Natural killer cell (primary cell): ENCODE measurements at regions not wholly inside any gene's neighbourhood (a gene's known extent, or its start where the extent isn't known, plus 50 kb on each side); places are given as distances from the start of the nearest gene placed in this dataset.
A peak's percentile ranks its signal among the peaks of the same experiment; 100 is the strongest.

Source experiments
- ATAC-seq, 3 donors: fragments of 150-1000 bp in 2 of 3; fragments of 200-7000 bp in 1 of 3; cut with Tn5 transposase; 1 replicate in 1 of 3; 2 replicates in 2 of 3; pipeline ENCODE4 v1.10.0; 2021; ENCODE audit warnings: mild to moderate bottlenecking in 2 of 3, moderate library complexity in 2 of 3
- DNase-seq, 2 donors: peaks; one replicate each; pipeline versions ENCODE4 v3.0.0 to v3.0.0-alpha.2; 2013 to 2021; ENCODE audit warnings: mixed read lengths in 1 of 2
- H3K27ac ChIP-seq: one replicate; pipeline ENCODE4 v1.5.1; 2013; ENCODE audit warnings: mild to moderate bottlenecking, low read length
- H3K27me3 ChIP-seq: one replicate; pipeline ENCODE4 v1.6.1; 2013; ENCODE audit warnings: low read length; ENCODE audit not compliant: control insufficient read depth, insufficient read depth
- H3K36me3 ChIP-seq: one replicate; pipeline ENCODE4 v1.6.1; 2013; ENCODE audit warnings: low read length; ENCODE audit not compliant: control insufficient read depth, insufficient read depth
- H3K4me1 ChIP-seq: one replicate; pipeline ENCODE4 v1.6.1; 2013; ENCODE audit warnings: low read length; ENCODE audit not compliant: control insufficient read depth, insufficient read depth
- H3K4me3 ChIP-seq: one replicate; pipeline ENCODE4 v1.5.1; 2013; ENCODE audit warnings: low read length
- H3K9me3 ChIP-seq: one replicate; pipeline ENCODE4 v1.6.1; 2013; ENCODE audit warnings: low read length; ENCODE audit not compliant: control insufficient read depth, insufficient read depth
- H3K27ac Mint-ChIP-seq, 2 donors: one replicate each; pipeline ENCODE4 v1.8.0; 2022; ENCODE audit warnings: mild to moderate bottlenecking in 2 of 2, mixed read lengths in 2 of 2, moderate library complexity in 1 of 2
- H3K27me3 Mint-ChIP-seq, 2 donors: one replicate each; pipeline ENCODE4 v1.8.0; 2022; ENCODE audit warnings: low read depth in 2 of 2, mixed read lengths in 2 of 2
- H3K36me3 Mint-ChIP-seq: one replicate; pipeline ENCODE4 v1.8.0; 2022; ENCODE audit warnings: mixed read lengths
- H3K4me1 Mint-ChIP-seq, 2 donors: one replicate each; pipeline ENCODE4 v1.8.0; 2022; ENCODE audit warnings: mixed read lengths in 2 of 2
- H3K4me3 Mint-ChIP-seq: one replicate; pipeline ENCODE4 v1.8.0; 2022; ENCODE audit warnings: mild to moderate bottlenecking, moderate library complexity, mixed read lengths
- H3K9me3 Mint-ChIP-seq, 2 donors: one replicate each; pipeline ENCODE4 v1.8.0; 2022; ENCODE audit warnings: mixed read lengths in 2 of 2
- CTCF ChIP-seq: fragments of 200-600 bp; IDR thresholded peaks from one replicate; pipeline ENCODE4 v1.8.0; 2022; ENCODE audit warnings: antibody characterized with exemption
- WGBS: methylation state at CpG from one replicate; pipeline ENCODE4 v1.1.7; 2013; ENCODE audit warnings: missing lambda C conversion rate; ENCODE audit not compliant: insufficient coverage; 5-methylcytosine and 5-hydroxymethylcytosine counted together
- intact Hi-C: fragments of 100-400 bp; cut with micrococcal nuclease; formaldehyde crosslinking; loops from one replicate; pipeline ENCODE4 v1.14.2; 2022

GRCh38 chr12:91819132-91819447 is 326.6 kb downstream of the BTG1 start:
- Histone ChIP-seq H3K4me1 (no peaks in the 10 kb centered on the region), H3K27ac (no peak overlapping the region), H3K4me3 (no peak overlapping the region), H3K27me3 (no peaks in the 10 kb centered on the region), H3K9me3 (no peaks in the 10 kb centered on the region), H3K36me3 (no peaks in the 10 kb centered on the region)
- TF ChIP-seq CTCF: no peak
- no peak for DNase-seq
- Mint-ChIP-seq H3K4me3 (no peak overlapping the region), H3K9me3 (peaks cover 0 to 3% of the 10 kb centered on the region in 2 donors), H3K4me1 (peaks cover 4 to 6% of the 10 kb centered on the region in 2 donors), H3K27me3 (no peaks in the 10 kb centered on the region), H3K27ac (no peak overlapping the region), H3K36me3 (no peaks in the 10 kb centered on the region)
- no peak for ATAC-seq
- intact Hi-C loops: loop anchor here (10.0 kb wide), 1 partner anchor 586 kb away; no protein-coding TSS in a partner anchor

GRCh38 chr12:91818227-91819131 is 327.2 kb downstream of the BTG1 start:
- Histone ChIP-seq H3K27me3 (no peaks in the 10 kb centered on the region), H3K9me3 (no peaks in the 10 kb centered on the region), H3K4me3 (no peak overlapping the region), H3K4me1 (no peaks in the 10 kb centered on the region), H3K36me3 (no peaks in the 10 kb centered on the region), H3K27ac (no peak overlapping the region)
- intact Hi-C loops: loop anchor here (10.0 kb wide), 1 partner anchor 586 kb away; no protein-coding TSS in a partner anchor
- ATAC-seq (no peak), DNase-seq (no peak)
- Mint-ChIP-seq H3K9me3 (peaks cover 0 to 3% of the 10 kb centered on the region in 2 donors), H3K4me3 (no peak overlapping the region), H3K36me3 (no peaks in the 10 kb centered on the region), H3K27me3 (no peaks in the 10 kb centered on the region), H3K4me1 (peaks cover 4 to 6% of the 10 kb centered on the region in 2 donors), H3K27ac (peak overlapping the region in 1 of 2 donors; percentile 19)
- TF ChIP-seq CTCF: no peak
- 96% methylated on average over 2 of the region's 2 CpGs for WGBS

GRCh38 chr12:91817517-91817916 is 328.1 kb downstream of the BTG1 start:
- no peaks in the 10 kb centered on the region for H3K36me3 Mint-ChIP-seq
- WGBS: 89% methylated on average over 2 of the region's 2 CpGs
- intact Hi-C loops: loop anchor here (10.0 kb wide), 1 partner anchor 587 kb away; no protein-coding TSS in a partner anchor

More at GRCh38 chr12:91817517-91817916, 328.1 kb downstream of the BTG1 start:
- Mint-ChIP-seq H3K27me3 (no peaks in the 10 kb centered on the region), H3K27ac (no peak overlapping the region), H3K4me1 (peaks cover 4 to 8% of the 10 kb centered on the region in 2 donors), H3K9me3 (peaks cover 0 to 3% of the 10 kb centered on the region in 2 donors), H3K4me3 (no peak overlapping the region)
- TF ChIP-seq CTCF: no peak
- H3K9me3 ChIP-seq: no peaks in the 10 kb centered on the region
- H3K27ac ChIP-seq: no peak overlapping the region
- ATAC-seq: no peak
- no peaks in the 10 kb centered on the region for H3K27me3 ChIP-seq
- no peak for DNase-seq
- no peaks in the 10 kb centered on the region for H3K36me3 ChIP-seq
- no peaks in the 10 kb centered on the region for H3K4me1 ChIP-seq
- H3K4me3 ChIP-seq: no peak overlapping the region
